Activated gamma-delta T cell treated with anti-CD3 and anti-CD28 coated beads, Interleukin-2, amount 50 U/mL, for 16 hours (primary cell): ENCODE measurements at regions not wholly inside any gene's neighbourhood (a gene's known extent, or its start where the extent isn't known, plus 50 kb on each side); places are given as distances from the start of the nearest gene placed in this dataset.

Source experiments
- DNase-seq: peaks from one replicate; pipeline ENCODE4 v3.0.0-alpha.2; 2020; ENCODE audit warnings: low read depth

GRCh38 chr9:126556560-126557250, 57.0 kb upstream of the LMX1B start:
- DNase-seq: no peak

GRCh38 chr9:126558051-126558665, 55.6 kb upstream of the LMX1B start:
- peak; percentile 56 for DNase-seq

GRCh38 chr9:126559296-126559695, 54.4 kb upstream of the LMX1B start:
- DNase-seq: no peak

GRCh38 chr9:126561582-126561981, 52.1 kb upstream of the LMX1B start:
- no peak for DNase-seq

- no peak for DNase-seq
These were observed 50.2 kb upstream of the LMX1B start for GRCh38 chr9:126563556-126563955.
